ENCODE measurements at regions not wholly inside any gene's neighbourhood (a gene's known extent, or its start where the extent isn't known, plus 50 kb on each side); places are given as distances from the start of the nearest gene placed in this dataset.

DNA sequence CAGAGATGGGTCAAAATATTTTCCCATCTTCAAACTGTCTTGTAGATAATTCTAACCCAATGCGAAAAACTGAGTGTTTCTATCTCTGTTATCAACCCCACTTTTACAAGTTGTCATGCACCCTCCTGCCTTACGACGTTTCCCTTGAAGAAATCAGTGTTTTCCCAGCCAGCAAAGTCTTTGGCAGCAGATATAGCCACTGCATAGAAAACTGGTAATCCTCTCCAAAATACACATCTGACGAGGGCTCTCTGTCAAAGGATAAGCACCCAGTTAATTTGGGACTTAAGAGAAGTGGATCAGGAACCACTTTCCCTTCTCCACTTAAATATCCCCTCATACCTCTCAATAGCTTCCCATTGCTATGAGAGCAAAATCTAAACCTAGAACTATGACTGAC, 351.9 kb upstream of the MIR17HG start:
- no peak for DNase-seq
- H3K27ac ChIP-seq: no peak overlapping the region
- no peaks in the 10 kb centered on the region for H3K4me1 ChIP-seq (ENCODE audit: insufficient read depth)
- intact Hi-C loops (cut with DNase I): no loop called here
- H3K4me3 ChIP-seq: no peak overlapping the region
- WGBS, 3 donors: 30 to 41% (median 39%) methylated on average over 4 of the region's 4 CpGs
- H3K27me3 ChIP-seq: no peaks in the 10 kb centered on the region
- H3K9me3 ChIP-seq: no peaks in the 10 kb centered on the region
- H3K36me3 ChIP-seq: no peaks in the 10 kb centered on the region
- TF ChIP-seq, protein P1, sequence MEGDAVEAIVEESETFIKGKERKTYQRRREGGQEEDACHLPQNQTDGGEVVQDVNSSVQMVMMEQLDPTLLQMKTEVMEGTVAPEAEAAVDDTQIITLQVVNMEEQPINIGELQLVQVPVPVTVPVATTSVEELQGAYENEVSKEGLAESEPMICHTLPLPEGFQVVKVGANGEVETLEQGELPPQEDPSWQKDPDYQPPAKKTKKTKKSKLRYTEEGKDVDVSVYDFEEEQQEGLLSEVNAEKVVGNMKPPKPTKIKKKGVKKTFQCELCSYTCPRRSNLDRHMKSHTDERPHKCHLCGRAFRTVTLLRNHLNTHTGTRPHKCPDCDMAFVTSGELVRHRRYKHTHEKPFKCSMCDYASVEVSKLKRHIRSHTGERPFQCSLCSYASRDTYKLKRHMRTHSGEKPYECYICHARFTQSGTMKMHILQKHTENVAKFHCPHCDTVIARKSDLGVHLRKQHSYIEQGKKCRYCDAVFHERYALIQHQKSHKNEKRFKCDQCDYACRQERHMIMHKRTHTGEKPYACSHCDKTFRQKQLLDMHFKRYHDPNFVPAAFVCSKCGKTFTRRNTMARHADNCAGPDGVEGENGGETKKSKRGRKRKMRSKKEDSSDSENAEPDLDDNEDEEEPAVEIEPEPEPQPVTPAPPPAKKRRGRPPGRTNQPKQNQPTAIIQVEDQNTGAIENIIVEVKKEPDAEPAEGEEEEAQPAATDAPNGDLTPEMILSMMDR (IDR thresholded peaks at IDR 0.05): no peak
- no peak for TF ChIP-seq POLR2A (IDR thresholded peaks at IDR 0.05)
- TF ChIP-seq EP300 (IDR thresholded peaks at IDR 0.05): no peak

DNA sequence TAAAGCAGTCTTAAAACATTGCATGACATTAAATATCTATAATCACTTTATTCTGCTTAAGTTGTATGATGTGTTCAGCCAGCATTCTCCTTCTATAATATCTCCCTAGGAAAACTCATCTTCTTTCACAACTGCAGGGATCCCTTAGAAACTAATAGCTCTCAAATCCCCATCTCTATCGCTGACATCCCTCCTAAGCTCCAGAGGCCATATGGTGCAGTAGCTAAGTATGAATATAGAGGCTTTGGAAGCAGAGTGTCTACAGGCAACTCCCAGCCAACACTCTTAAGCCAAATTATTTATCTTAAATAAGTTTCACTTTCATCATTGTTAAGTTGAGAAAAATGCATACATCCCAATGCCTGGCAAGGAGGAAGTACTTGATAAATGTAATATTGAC, 349.5 kb upstream of the MIR17HG start:
- Histone ChIP-seq H3K9me3 (no peaks in the 10 kb centered on the region), H3K4me1 (ENCODE audit: insufficient read depth) (no peaks in the 10 kb centered on the region), H3K4me3 (no peak overlapping the region), H3K27me3 (no peaks in the 10 kb centered on the region), H3K27ac (no peak overlapping the region), H3K36me3 (no peaks in the 10 kb centered on the region)
- WGBS, 3 donors: 71 to 89% (median 72%) methylated on average over 1 of the region's 1 CpG
- no peak for DNase-seq
- TF ChIP-seq POLR2A (IDR thresholded peaks at IDR 0.05) (no peak), EP300 (IDR thresholded peaks at IDR 0.05) (no peak)
- TF ChIP-seq, protein P1 (IDR thresholded peaks at IDR 0.05): no peak
- intact Hi-C loops (cut with DNase I): no loop called here

DNA sequence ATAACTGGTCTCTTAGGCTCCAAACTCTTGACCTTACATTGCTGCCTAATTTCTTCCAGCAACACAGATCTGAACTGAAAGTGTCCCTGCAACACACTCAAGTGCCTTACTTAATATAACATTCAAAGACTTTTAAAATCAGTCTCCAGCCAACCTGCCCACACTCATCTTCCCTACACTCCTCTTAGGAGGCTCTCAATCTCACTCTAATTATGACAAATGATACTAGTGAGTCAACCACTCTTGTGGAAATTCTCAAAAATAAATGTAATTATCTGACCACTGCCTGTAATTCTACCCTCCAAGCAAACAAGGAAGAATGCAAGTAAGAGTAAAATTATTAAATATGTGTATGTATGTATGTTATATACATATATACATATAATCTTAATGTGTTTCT, 348.1 kb upstream of the MIR17HG start:
- H3K9me3 ChIP-seq: no peaks in the 10 kb centered on the region
- H3K36me3 ChIP-seq: no peaks in the 10 kb centered on the region
- intact Hi-C loops (cut with DNase I): no loop called here
- DNase-seq: no peak
- H3K27me3 ChIP-seq: no peaks in the 10 kb centered on the region
- no peak overlapping the region for H3K4me3 ChIP-seq
- TF ChIP-seq, protein P1 (IDR thresholded peaks at IDR 0.05): no peak
- TF ChIP-seq EP300 (IDR thresholded peaks at IDR 0.05) (no peak), POLR2A (IDR thresholded peaks at IDR 0.05) (no peak)
- no peaks in the 10 kb centered on the region for H3K4me1 ChIP-seq (ENCODE audit: insufficient read depth)
- H3K27ac ChIP-seq: no peak overlapping the region

DNA sequence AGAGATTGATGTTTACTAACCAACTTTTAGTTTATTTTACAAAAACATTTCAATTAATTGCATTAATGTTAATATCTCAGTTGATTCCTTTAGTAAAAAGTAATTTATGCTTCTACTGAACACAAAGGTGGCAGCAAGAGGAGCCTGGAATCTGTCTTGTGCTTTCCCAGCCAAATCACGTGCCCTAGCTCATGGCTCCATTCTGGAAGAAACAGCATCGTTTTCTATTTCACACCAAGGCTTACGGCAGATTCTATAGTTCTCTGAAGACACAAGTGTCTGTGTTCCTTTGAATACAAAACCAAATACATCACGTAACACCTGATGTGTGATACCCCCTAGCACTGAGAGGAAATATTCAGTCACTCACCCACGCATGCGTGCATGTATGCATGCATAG, 346.1 kb upstream of the MIR17HG start:
- no peaks in the 10 kb centered on the region for H3K27me3 ChIP-seq
- DNase-seq: no peak
- no peaks in the 10 kb centered on the region for H3K4me1 ChIP-seq (ENCODE audit: insufficient read depth)
- H3K27ac ChIP-seq: no peak overlapping the region
- no peaks in the 10 kb centered on the region for H3K36me3 ChIP-seq
- TF ChIP-seq POLR2A (IDR thresholded peaks at IDR 0.05): no peak
- TF ChIP-seq, protein P1 (IDR thresholded peaks at IDR 0.05): no peak
- no peak for TF ChIP-seq EP300 (IDR thresholded peaks at IDR 0.05)
- H3K4me3 ChIP-seq: no peak overlapping the region
- WGBS, 3 donors: 82 to 87% (median 85%) methylated on average over 6 of the region's 6 CpGs
- H3K9me3 ChIP-seq: no peaks in the 10 kb centered on the region
- intact Hi-C loops (cut with DNase I): no loop called here

DNA sequence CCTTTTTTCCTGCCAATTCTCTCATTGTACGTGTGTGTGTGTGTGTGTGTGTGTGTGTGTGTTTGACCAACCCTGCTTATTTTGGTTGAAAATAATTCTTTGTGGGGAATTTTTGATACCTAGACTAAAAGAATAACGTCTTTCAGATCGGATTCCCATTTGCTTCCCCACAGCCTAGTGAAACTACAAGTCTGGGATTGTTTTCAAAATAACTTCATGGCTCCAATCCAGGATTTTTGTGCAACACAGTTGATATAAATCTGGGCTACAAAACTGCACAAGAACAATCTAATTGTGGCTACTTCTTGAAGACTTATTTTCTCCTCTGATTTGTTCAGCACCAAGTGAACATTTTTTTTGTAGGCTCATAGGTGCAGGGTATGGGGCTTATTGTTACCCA, 332.8 kb upstream of the MIR17HG start:
- 18 to 28% (median 23%) methylated on average over 3 of the region's 3 CpGs for WGBS, 3 donors
- H3K4me3 ChIP-seq: no peak overlapping the region
- no peak for DNase-seq
- no peaks in the 10 kb centered on the region for H3K36me3 ChIP-seq
- intact Hi-C loops (cut with DNase I): no loop called here
- no peak overlapping the region for H3K27ac ChIP-seq
- H3K9me3 ChIP-seq: no peaks in the 10 kb centered on the region
- no peaks in the 10 kb centered on the region for H3K4me1 ChIP-seq (ENCODE audit: insufficient read depth)
- H3K27me3 ChIP-seq: no peaks in the 10 kb centered on the region
- TF ChIP-seq EP300 (IDR thresholded peaks at IDR 0.05) (no peak), POLR2A (IDR thresholded peaks at IDR 0.05) (no peak)
- TF ChIP-seq, protein P1 (IDR thresholded peaks at IDR 0.05): no peak

All from ovary (tissue), 7 donors.